WERI-Rb-1 (cell line): ENCODE measurements at regions not wholly inside any gene's neighbourhood (a gene's known extent, or its start where the extent isn't known, plus 50 kb on each side); places are given as distances from the start of the nearest gene placed in this dataset.
"Not testable (repeated sequence)": the region's sequence is repeated elsewhere in the genome, so short reads cannot be mapped to it uniquely, and the experiment has no call there.

ENCODE experiments used
- DNase-seq: peaks from one replicate; pipeline ENCODE4 v3.0.0-alpha.2; 2020
- H3K27ac ChIP-seq: fragments of 250-450 bp; sonication (Bioruptor Pico); 2 replicates; pipeline ENCODE4 v1.5.1; 2020; ENCODE audit warnings: mild to moderate bottlenecking, moderate library complexity
- H3K27me3 ChIP-seq: fragments of 250-450 bp; sonication (Bioruptor Pico); 2 replicates; pipeline ENCODE4 v1.5.1; 2021; ENCODE audit warnings: mild to moderate bottlenecking, low read depth, moderate library complexity; ENCODE audit not compliant: insufficient read depth, severe bottlenecking
- H3K36me3 ChIP-seq: fragments of 250-450 bp; sonication (Bioruptor Pico); 2 replicates; pipeline ENCODE4 v1.5.1; 2020; ENCODE audit warnings: mild to moderate bottlenecking, moderate library complexity
- H3K4me3 ChIP-seq: 2 replicates; pipeline ENCODE4 v1.5.1; 2011; ENCODE audit warnings: low read depth, mild to moderate bottlenecking, control low read depth, low read length
- H3K9me3 ChIP-seq: fragments of 250-450 bp; sonication (Bioruptor Pico); 2 replicates; pipeline ENCODE4 v1.5.1; 2021; ENCODE audit warnings: mild to moderate bottlenecking, moderate library complexity; ENCODE audit not compliant: severe bottlenecking
- TF ChIP-seq, protein P1 (sequence below): IDR thresholded peaks from 2 replicates; pipeline ENCODE4 v1.5.1; 2011; ENCODE audit warnings: low read depth, mild to moderate bottlenecking, control low read depth, inconsistent platforms, low read length

DNA sequence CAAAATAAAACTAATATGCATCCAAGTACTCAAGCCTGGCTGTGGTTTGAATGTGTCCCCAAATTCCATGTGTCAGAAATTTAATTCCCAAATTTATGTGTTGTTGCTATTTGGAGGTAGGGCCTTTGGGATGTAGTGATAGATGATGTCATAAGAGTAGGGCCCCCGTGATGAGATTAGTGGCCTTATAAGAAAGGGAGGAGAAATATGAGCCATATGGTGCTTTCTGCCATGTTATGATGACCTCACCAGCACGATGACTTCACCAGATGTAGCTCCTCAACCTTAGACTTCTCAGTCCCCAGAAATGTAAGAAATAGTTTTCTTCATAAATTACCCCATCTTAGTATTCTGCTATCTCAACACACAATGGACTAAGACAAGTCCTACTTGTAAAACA, 2264.0 kb downstream of the ARAP2 start:
- Histone ChIP-seq H3K4me3 (no peak overlapping the region), H3K36me3 (no peaks in the 10 kb centered on the region), H3K27me3 (no peaks in the 10 kb centered on the region), H3K27ac (no peak overlapping the region), H3K9me3 (no peaks in the 10 kb centered on the region)
- TF ChIP-seq, protein P1, sequence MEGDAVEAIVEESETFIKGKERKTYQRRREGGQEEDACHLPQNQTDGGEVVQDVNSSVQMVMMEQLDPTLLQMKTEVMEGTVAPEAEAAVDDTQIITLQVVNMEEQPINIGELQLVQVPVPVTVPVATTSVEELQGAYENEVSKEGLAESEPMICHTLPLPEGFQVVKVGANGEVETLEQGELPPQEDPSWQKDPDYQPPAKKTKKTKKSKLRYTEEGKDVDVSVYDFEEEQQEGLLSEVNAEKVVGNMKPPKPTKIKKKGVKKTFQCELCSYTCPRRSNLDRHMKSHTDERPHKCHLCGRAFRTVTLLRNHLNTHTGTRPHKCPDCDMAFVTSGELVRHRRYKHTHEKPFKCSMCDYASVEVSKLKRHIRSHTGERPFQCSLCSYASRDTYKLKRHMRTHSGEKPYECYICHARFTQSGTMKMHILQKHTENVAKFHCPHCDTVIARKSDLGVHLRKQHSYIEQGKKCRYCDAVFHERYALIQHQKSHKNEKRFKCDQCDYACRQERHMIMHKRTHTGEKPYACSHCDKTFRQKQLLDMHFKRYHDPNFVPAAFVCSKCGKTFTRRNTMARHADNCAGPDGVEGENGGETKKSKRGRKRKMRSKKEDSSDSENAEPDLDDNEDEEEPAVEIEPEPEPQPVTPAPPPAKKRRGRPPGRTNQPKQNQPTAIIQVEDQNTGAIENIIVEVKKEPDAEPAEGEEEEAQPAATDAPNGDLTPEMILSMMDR, result no peak
- no peak for DNase-seq

DNA sequence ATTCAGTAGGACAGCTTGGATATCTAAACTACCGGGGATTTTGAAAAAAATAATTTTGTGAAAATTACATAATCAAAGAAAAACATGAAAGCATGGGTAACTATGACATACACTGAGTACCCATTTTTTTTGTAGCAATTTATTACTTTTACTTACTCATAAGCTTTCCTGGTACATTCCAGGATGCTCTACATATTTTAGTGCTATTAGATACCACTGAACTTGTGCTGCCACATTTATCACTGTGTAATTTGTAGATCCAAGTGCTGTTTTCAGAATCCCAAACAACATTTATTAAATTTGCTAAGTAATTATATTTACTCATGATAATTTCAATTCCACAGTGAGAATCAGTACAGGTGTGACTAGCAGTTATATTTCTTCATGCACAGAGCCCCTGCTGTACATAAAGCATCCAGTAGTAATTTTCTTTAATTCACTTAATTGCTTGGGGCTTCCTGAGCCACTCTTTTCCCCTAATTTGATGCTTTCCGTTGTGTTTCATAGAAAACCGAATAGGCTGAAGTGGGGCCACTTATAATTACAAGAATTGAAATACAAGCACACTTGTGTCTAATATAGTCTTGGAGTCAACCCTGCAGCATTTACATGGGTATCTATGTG, 2254.4 kb downstream of the ARAP2 start:
- H3K27ac ChIP-seq, result no peak overlapping the region
- DNase-seq, result no peak
- no peaks in the 10 kb centered on the region for H3K9me3 ChIP-seq
- TF ChIP-seq, protein P1, result no peak
- H3K4me3 ChIP-seq, result no peak overlapping the region
- no peaks in the 10 kb centered on the region for H3K27me3 ChIP-seq
- no peaks in the 10 kb centered on the region for H3K36me3 ChIP-seq

DNA sequence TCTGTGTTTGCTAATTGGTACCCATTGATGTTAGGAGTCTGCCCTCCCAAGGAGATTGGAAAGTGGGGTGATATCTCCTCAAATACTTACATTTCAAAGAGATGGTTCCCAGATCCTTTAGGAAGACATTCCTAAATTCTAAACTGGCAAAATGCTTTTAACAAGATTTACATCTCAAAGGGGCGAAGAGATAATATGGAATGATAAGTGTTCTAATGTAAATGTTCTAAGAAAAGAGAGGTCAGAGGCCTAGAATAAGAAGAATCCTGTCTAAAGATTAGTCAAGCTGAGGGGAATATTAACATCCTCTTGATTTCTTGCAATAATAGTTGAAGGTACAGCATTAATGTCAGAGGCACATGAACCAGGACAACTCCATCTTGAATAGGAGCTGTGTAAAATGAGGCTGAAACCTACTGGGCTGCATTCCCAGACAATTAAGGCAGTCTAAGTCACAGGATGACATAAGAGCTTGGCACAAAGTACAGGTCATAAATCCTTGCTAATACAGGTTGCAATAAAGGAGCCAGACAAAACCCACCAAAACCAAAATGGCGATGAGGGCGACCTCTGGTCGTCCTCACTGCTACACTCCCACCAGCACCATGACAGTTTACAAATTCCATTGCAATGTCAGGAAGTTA, 2248.1 kb downstream of the ARAP2 start:
- Histone ChIP-seq H3K4me3 (no peak overlapping the region), H3K9me3 (no peaks in the 10 kb centered on the region), H3K27me3 (no peaks in the 10 kb centered on the region), H3K27ac (no peak overlapping the region), H3K36me3 (no peaks in the 10 kb centered on the region)
- TF ChIP-seq, protein P1, result no peak
- DNase-seq, result no peak

DNA sequence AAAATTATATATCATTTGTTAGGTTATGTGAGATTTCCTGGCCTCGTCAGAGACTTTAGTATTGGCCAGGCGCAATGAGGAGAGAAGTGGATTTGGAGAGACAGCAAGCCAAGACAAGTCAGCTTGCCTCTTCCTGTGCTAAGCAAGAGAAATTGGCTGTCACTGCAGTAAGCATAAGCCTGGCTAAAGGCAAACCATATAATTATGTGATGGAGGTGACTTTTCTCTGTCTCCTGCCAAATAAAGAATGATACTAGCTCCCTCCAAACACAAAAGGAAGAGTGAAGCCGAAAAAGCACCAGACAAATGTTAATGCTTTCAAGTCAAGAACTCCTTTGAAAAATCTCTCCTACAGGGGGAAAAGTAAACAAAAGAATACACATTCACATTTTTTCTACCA, 2246.0 kb downstream of the ARAP2 start:
- Histone ChIP-seq H3K9me3 (no peaks in the 10 kb centered on the region), H3K27ac (peak overlapping the region; percentile 55), H3K36me3 (no peaks in the 10 kb centered on the region), H3K27me3 (no peaks in the 10 kb centered on the region), H3K4me3 (no peak overlapping the region)
- TF ChIP-seq, protein P1, result no peak
- peak; percentile 69 for DNase-seq

DNA sequence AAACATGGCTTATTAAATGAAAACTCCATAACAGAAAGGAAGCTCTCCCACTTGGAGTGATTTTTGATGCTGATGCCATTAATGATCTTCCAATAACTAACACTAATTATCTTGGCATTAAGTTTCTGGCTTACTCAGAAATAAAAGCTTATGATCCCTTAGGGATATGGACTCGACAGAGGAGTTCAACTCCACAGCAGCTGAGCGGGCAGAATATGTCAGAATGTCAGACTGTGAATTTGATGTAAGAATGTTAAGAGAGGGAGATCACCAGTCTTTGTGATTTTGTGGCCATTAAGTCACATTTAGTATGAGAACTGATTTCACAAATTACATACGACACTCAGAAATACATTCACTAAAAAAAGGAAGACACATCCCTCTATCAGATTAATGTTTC, 2244.0 kb downstream of the ARAP2 start:
- DNase-seq, result no peak
- TF ChIP-seq, protein P1, result no peak
- no peaks in the 10 kb centered on the region for H3K9me3 ChIP-seq

DNA sequence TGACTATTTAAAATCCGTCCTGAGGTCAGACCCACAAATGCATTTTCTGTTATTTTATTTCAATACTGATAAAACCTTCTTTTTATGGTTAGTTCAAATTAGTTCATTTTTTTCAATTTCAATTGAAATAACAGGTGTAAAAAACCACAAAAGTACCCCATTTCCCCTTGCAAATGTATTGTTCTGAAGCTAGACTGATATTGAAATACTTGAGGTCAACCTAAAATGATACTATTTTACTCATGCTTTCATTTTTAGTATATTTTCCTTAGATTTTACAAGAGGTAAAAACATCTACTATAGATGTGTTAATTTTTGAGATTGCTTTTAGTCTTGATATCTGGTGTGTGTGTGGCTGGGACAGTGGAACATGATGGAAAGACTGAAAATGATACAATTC, 2237.8 kb downstream of the ARAP2 start:
- not testable (repeated sequence) for H3K4me3 ChIP-seq, H3K27ac ChIP-seq, H3K9me3 ChIP-seq, H3K27me3 ChIP-seq, H3K36me3 ChIP-seq, DNase-seq

More for the DNA sequence above, 2244.0 kb downstream of the ARAP2 start:
- H3K27ac ChIP-seq, result no peak overlapping the region
- H3K27me3 ChIP-seq, result no peaks in the 10 kb centered on the region
- H3K4me3 ChIP-seq, result no peak overlapping the region
- H3K36me3 ChIP-seq, result no peaks in the 10 kb centered on the region
